IPS-18a (cell line): ENCODE measurements at regions not wholly inside any gene's neighbourhood (a gene's known extent, or its start where the extent isn't known, plus 50 kb on each side); places are given as distances from the start of the nearest gene placed in this dataset.
"Not testable (repeated sequence)": the region's sequence is repeated elsewhere in the genome, so short reads cannot be mapped to it uniquely, and the experiment has no call there.

ENCODE experiments used
- H3K27ac ChIP-seq: one replicate; pipeline ENCODE4 v1.5.1; 2013; ENCODE audit warnings: low read length
- H3K27me3 ChIP-seq: one replicate; pipeline ENCODE4 v1.6.1; 2013; ENCODE audit warnings: mild to moderate bottlenecking, low read length; ENCODE audit not compliant: control insufficient read depth, insufficient read depth
- H3K36me3 ChIP-seq: one replicate; pipeline ENCODE4 v1.6.1; 2013; ENCODE audit warnings: low read depth, low read length; ENCODE audit not compliant: control insufficient read depth
- H3K4me1 ChIP-seq: one replicate; pipeline ENCODE4 v1.6.1; 2013; ENCODE audit warnings: low read depth, low read length; ENCODE audit not compliant: control insufficient read depth
- H3K4me3 ChIP-seq: one replicate; pipeline ENCODE4 v1.5.1; 2013; ENCODE audit warnings: low read length
- H3K9ac ChIP-seq: one replicate; pipeline ENCODE4 v1.6.1; 2013; ENCODE audit warnings: mild to moderate bottlenecking, low read length, moderate library complexity
- H3K9me3 ChIP-seq: one replicate; pipeline ENCODE4 v1.6.1; 2013; ENCODE audit warnings: low read depth, low read length; ENCODE audit not compliant: control insufficient read depth

DNA sequence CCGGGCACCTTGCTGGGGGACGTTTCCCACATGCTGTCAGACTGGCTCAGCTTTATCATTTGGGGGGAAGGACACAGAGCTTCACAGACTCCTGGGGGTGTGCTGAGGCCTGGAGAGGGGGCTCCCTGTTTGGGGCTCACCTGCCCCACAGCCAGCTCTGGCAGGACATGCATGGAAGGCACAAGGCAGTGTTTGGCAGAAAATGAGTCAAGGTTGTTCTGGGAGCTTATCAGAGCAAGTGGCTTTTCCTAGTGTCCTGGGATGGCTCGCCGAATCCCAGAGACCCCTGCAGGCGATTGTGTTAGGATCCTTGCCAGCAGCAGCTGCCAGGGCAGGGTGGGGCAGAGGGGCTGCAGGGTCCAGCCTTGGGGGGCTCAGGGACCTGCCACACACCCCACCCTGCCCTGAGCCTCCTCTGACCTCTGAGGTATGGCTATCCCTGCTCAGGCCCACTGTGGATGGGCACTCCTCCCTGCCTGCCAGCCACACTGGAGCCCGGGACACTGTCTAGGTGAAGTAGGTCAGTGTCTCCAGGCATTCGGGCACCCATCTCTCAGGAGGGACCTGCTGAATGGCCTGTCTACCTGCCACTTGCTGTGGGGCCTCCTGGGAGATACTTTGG is 1323.0 kb downstream of the BRD1 start:
- Histone ChIP-seq H3K4me3 (no peak overlapping the region), H3K9me3 (no peaks in the 10 kb centered on the region), H3K27ac (no peak overlapping the region), H3K9ac (no peak overlapping the region), H3K36me3 (no peaks in the 10 kb centered on the region), H3K27me3 (no peaks in the 10 kb centered on the region), H3K4me1 (no peaks in the 10 kb centered on the region)

DNA sequence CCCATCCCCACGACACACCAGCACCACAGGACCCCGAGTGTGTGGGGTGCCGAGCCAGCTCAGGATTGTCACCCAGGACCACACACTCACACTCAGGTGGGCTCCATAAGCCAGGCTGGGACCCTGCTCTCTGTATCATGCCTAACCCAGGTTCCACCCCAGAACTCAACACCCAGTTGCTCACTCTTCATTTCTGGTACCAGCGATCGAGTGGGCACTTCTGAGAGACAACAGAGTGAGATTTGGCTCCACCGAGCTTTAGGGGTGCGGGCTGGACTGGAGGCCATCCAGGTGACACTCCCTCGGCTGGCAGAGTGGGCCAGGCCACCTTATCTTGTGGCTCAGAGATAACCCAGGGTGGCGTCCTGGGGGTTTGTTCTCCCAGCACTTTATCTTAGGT is 1323.8 kb downstream of the BRD1 start:
- H3K27me3 ChIP-seq, result no peaks in the 10 kb centered on the region
- H3K36me3 ChIP-seq, result no peaks in the 10 kb centered on the region
- no peak overlapping the region for H3K27ac ChIP-seq
- no peak overlapping the region for H3K9ac ChIP-seq
- H3K4me1 ChIP-seq, result no peaks in the 10 kb centered on the region
- no peaks in the 10 kb centered on the region for H3K9me3 ChIP-seq
- H3K4me3 ChIP-seq, result no peak overlapping the region

DNA sequence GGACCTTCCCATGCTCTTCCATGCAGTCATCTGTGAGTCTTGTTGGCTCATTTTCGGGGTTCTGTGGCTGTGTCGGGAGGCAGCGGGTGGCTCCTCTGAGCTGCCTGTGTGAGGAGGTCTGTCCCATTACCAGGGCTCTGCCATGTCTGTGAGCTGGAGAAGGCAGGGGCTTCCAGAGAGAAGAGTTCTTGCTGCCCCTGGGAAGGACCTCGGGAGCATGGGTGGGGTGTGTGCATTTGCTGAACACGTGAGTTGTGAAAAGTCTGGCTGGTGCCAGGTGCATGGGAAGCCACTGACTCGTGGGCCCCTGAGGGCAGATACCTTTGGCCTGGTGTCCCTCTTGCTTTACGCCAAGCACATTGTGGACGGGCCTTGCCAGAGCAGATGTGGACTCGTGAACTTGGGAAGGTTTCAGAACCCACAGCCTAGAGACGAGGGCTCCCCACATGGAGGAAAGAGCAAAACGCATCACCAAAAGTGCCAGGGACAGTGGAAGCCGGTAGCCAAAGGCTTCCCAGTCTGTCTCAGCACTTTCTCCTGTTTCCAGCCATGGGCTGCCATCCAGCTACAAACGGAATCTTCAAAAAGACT is 1324.5 kb downstream of the BRD1 start:
- Histone ChIP-seq H3K36me3 (no peaks in the 10 kb centered on the region), H3K4me3 (no peak overlapping the region), H3K4me1 (no peaks in the 10 kb centered on the region), H3K9ac (no peak overlapping the region), H3K27ac (no peak overlapping the region), H3K27me3 (no peaks in the 10 kb centered on the region), H3K9me3 (no peaks in the 10 kb centered on the region)

DNA sequence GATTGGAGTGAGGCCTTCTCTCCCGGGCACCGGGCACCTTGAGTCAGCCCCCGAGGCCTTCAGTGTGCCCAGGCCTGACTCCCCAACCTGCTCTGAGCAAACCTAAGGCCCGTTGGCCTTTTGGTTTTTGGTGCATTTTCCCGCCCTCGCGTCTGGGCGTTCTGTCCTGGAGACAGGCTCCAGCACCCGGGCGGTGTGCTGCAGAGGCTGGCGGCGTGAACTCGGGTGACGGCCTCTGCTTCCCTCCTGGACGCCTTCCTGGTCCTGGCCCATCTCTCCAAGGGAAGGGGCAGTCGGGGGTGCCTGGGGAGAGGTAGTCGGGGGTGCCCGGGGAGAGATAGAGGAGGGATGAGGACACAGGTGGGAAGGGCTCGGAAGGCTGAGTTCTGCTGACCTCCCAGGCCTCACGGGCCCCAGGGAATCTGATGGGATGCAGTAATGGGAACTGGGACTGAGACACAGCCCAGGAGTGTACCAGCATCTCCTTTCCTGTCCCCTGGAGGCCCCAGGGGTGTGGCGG is 1326.4 kb downstream of the BRD1 start:
- no peaks in the 10 kb centered on the region for H3K4me1 ChIP-seq
- H3K9ac ChIP-seq, result no peak overlapping the region
- H3K36me3 ChIP-seq, result no peaks in the 10 kb centered on the region
- no peak overlapping the region for H3K27ac ChIP-seq
- no peaks in the 10 kb centered on the region for H3K9me3 ChIP-seq
- H3K4me3 ChIP-seq, result no peak overlapping the region
- no peaks in the 10 kb centered on the region for H3K27me3 ChIP-seq

DNA sequence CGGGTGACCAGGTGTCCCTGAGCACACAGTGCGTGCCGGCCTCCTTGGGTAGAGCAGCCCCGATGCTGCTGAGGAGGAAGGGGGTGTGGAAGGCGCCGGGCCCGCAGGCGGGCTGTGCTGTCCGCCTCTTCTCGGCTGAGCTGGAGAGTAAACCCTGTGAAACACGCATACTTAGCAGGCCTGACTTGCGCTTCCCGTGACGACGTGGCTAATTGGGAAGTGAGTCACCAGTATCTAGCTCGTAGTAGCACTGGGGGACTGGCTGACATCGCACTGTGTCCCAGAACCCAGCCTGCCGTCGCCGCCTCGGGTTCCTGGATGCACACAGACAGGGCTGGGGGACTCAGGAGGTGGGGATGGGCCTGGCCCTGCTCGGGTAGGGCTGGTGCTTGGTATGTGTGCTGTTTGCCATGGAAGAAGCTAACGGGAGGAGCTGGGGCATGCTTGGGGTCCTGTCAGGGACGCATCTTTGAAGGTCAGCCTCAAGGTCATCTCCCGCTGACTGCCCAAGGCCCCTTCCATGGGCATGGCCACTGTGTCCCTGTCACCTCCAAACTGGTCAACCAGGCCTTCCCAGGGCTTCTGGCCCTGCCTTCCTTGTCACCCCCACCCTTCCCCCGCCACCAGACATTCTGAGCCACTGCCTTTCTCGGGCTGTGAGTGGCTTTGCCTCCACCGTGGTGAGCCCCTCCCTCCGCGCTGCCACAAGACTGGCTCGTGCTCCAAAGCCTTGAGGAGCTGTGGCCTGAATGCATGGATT is 1327.0 kb downstream of the BRD1 start:
- Histone ChIP-seq H3K4me1 (no peaks in the 10 kb centered on the region), H3K27ac (no peak overlapping the region), H3K9me3 (no peaks in the 10 kb centered on the region), H3K9ac (no peak overlapping the region), H3K36me3 (no peaks in the 10 kb centered on the region), H3K27me3 (no peaks in the 10 kb centered on the region), H3K4me3 (no peak overlapping the region)

DNA sequence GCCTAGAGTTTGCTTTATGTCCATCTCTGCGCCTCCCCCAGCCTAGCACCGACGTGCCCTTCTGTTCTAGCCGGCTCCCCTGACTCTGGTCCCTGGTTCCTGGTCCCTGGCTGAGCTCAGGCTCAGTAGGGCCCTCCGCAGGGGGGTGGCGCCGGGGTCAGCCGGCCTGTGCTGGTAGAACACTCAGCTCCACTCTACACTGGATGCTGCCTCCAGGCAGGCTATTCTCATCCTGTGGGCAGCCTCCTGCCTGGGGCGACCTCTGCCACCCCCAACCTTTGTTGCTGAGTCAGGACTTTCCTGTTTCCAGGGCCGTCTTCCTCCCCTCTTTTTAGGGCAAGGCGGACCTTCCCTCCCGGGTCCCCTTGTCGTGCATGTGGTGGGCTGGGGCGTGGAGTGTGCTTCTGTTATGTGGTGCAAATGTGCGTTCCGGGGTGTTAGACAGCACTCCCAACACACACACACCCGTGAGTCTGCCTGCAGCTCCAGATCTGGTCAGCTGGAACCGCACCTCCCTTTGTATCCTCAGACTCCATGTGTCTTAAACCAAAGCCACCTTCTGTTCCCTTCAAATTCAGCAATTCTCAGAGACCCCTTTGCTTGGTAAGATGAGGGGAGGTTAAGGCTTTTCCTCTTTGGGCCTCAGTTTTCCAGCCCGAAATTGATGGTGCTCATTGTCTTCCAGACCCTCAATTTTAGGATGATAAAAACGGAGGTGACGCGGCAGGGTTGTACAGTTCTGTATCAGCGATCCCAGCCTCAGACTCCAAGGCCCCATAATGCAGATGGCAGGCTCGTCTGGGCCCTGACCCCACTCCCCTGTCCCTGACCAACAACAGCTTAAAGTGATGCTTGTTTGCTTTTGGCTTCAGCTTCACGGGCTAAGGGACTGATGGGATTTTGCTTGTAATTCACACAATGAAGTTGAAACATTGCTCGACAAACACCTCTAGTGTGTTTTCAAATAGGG is 1327.9 kb downstream of the BRD1 start:
- Histone ChIP-seq H3K9me3 (no peaks in the 10 kb centered on the region), H3K4me1 (no peaks in the 10 kb centered on the region), H3K27ac (no peak overlapping the region), H3K27me3 (no peaks in the 10 kb centered on the region), H3K9ac (no peak overlapping the region), H3K36me3 (no peaks in the 10 kb centered on the region), H3K4me3 (no peak overlapping the region)

DNA sequence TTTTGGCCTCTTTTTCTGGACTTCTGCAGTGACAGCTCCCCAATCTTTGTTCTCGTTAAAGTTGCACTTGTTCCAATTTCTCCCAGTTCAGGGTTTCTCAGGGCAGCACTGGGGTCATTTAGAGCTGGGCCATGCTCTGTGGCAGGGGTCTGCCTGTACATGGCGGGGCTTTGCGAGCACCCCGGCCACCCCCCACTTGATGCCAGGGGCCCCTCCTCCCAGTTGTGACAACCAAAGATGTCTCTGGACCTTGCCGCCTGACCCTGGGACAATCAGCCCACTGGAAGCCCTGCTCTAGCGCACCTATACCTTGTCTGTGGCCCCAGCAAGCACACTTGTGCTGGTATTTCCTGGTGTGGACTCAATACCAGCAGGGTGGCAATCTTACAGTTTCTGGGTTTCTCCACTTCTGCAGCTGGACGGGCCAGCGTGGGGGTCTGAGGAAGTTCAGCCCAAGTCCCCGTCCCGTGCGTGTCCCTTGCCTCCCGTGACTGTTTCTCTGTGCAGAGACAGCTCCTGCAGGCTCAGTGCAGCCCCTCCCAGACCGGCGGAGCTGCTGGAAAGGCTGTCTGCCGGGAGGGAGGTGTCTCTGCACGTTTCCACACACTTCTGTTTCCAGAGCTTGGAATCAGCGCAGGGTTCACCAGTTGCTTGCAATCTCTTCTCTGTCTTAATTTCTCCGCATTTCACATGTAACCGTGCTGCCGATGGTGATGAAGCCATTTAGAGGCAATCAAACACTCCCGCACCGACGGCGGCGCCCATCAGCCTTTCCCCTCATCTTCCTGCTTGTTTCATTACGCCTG is 1328.9 kb downstream of the BRD1 start:
- no peaks in the 10 kb centered on the region for H3K27me3 ChIP-seq

DNA sequence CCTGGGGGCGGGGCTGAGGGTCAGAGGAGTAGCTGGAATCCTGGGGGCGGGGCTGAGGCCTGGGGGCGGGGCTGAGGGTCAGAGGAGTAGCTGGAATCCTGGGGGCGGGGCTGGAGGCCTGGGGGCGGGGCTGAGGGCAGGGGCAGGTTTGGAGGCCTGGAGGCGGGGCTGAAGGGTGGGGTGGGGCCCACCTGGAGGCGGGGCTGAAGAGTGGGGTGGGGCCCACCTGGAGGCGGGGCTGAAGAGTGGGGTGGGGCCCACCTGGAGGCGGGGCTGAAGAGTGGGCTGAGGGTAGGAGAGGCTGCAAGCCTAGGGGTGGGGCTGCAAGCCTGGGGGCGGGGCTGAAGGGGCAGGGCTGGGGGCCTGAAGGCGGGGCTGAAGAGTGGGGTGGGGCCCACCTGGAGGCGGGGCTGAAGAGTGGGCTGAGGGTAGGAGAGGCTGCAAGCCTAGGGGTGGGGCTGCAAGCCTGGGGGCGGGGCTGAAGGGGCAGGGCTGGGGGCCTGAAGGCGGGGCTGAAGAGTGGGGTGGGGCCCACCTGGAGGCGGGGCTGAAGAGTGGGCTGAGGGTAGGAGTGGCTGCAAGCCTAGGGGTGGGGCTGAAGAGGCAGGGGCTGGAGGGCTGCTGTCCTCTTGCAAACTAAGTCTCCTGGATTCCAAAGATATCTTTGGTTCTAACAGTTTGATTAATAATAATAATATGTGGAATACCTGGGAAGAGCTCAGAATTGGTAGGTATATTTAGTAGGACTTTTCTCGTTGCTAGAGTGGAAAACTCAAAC is 1329.7 kb downstream of the BRD1 start:
- not testable (repeated sequence) for H3K36me3 ChIP-seq, H3K9ac ChIP-seq, H3K27ac ChIP-seq, H3K27me3 ChIP-seq, H3K4me1 ChIP-seq, H3K4me3 ChIP-seq, H3K9me3 ChIP-seq

More for the DNA sequence above, 1328.9 kb downstream of the BRD1 start:
- no peak overlapping the region for H3K27ac ChIP-seq
- H3K9me3 ChIP-seq, result no peaks in the 10 kb centered on the region
- H3K4me1 ChIP-seq, result no peaks in the 10 kb centered on the region
- H3K36me3 ChIP-seq, result no peaks in the 10 kb centered on the region
- no peak overlapping the region for H3K9ac ChIP-seq
- no peak overlapping the region for H3K4me3 ChIP-seq

DNA sequence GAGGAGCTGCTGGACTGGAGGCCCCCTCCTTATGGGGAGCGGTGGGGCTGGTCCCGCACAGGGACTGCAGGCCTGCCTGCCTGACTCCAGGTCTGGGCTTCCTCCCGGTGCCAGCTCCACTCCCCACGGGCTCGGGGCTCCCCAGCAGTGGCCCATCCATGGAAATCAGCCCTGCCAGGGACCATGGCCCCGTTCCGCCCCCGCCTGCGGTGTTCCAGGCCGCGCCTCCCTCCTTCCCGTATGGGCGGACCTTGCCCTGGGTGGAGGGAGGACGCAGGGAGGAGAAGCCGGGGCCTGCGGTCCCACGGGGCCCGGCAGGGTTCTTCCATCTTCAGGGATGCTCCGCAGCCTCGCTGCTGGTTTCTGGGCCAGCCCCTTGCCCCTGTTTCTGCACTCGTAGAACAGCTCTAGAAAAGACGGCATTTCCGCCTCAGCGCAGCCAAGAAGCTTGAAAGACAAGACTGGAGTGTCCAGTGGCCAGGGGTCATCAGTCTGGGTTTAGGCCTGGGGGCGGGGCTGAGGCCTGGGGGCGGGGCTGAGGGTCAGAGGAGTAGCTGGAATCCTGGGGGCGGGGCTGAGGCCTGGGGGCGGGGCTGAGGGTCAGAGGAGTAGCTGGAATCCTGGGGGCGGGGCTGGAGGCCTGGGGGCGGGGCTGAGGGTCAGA is 1330.6 kb downstream of the BRD1 start:
- H3K9ac ChIP-seq, result no peak overlapping the region

More for the DNA sequence above, 1330.6 kb downstream of the BRD1 start:
- no peaks in the 10 kb centered on the region for H3K27me3 ChIP-seq
- no peak overlapping the region for H3K4me3 ChIP-seq
- no peak overlapping the region for H3K27ac ChIP-seq
- no peaks in the 10 kb centered on the region for H3K36me3 ChIP-seq
- peaks cover 5% of the 10 kb centered on the region for H3K4me1 ChIP-seq
- H3K9me3 ChIP-seq, result no peaks in the 10 kb centered on the region
